WERI-Rb-1 (cell line): ENCODE measurements at regions not wholly inside any gene's neighbourhood (a gene's known extent, or its start where the extent isn't known, plus 50 kb on each side); places are given as distances from the start of the nearest gene placed in this dataset.

Source experiments
- DNase-seq: peaks from one replicate; pipeline ENCODE4 v3.0.0-alpha.2; 2020
- H3K27ac ChIP-seq: fragments of 250-450 bp; sonication (Bioruptor Pico); 2 replicates; pipeline ENCODE4 v1.5.1; 2020; ENCODE audit warnings: mild to moderate bottlenecking, moderate library complexity
- H3K27me3 ChIP-seq: fragments of 250-450 bp; sonication (Bioruptor Pico); 2 replicates; pipeline ENCODE4 v1.5.1; 2021; ENCODE audit warnings: mild to moderate bottlenecking, low read depth, moderate library complexity; ENCODE audit not compliant: insufficient read depth, severe bottlenecking
- H3K36me3 ChIP-seq: fragments of 250-450 bp; sonication (Bioruptor Pico); 2 replicates; pipeline ENCODE4 v1.5.1; 2020; ENCODE audit warnings: mild to moderate bottlenecking, moderate library complexity
- H3K4me3 ChIP-seq: 2 replicates; pipeline ENCODE4 v1.5.1; 2011; ENCODE audit warnings: low read depth, mild to moderate bottlenecking, control low read depth, low read length
- H3K9me3 ChIP-seq: fragments of 250-450 bp; sonication (Bioruptor Pico); 2 replicates; pipeline ENCODE4 v1.5.1; 2021; ENCODE audit warnings: mild to moderate bottlenecking, moderate library complexity; ENCODE audit not compliant: severe bottlenecking
- TF ChIP-seq, protein P1 (sequence below): IDR thresholded peaks from 2 replicates; pipeline ENCODE4 v1.5.1; 2011; ENCODE audit warnings: low read depth, mild to moderate bottlenecking, control low read depth, inconsistent platforms, low read length

DNA sequence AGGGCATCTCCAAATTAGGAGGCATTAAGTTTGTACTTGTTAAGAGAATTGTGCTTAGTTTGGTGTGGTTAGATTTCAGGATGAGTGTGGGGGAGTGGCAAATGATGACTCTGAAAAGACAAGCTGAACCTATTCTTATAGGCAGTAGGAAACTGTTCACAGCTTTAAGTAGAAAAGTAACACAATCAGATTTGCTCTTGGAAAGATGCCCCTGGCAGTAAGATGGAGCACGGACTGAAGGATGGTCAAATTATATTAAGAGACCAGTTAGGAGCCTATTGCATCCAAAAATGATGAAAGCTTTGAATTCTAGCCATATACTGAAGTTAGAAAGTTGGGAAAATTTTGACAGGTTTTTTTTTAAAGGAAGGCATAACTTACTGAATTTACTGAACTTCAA is 254.2 kb upstream of the MEF2C start:
- Histone ChIP-seq H3K27me3 (no peaks in the 10 kb centered on the region), H3K36me3 (no peaks in the 10 kb centered on the region), H3K27ac (no peak overlapping the region), H3K4me3 (no peak overlapping the region), H3K9me3 (no peaks in the 10 kb centered on the region)
- no peak for DNase-seq
- TF ChIP-seq, protein P1, sequence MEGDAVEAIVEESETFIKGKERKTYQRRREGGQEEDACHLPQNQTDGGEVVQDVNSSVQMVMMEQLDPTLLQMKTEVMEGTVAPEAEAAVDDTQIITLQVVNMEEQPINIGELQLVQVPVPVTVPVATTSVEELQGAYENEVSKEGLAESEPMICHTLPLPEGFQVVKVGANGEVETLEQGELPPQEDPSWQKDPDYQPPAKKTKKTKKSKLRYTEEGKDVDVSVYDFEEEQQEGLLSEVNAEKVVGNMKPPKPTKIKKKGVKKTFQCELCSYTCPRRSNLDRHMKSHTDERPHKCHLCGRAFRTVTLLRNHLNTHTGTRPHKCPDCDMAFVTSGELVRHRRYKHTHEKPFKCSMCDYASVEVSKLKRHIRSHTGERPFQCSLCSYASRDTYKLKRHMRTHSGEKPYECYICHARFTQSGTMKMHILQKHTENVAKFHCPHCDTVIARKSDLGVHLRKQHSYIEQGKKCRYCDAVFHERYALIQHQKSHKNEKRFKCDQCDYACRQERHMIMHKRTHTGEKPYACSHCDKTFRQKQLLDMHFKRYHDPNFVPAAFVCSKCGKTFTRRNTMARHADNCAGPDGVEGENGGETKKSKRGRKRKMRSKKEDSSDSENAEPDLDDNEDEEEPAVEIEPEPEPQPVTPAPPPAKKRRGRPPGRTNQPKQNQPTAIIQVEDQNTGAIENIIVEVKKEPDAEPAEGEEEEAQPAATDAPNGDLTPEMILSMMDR = no peak

DNA sequence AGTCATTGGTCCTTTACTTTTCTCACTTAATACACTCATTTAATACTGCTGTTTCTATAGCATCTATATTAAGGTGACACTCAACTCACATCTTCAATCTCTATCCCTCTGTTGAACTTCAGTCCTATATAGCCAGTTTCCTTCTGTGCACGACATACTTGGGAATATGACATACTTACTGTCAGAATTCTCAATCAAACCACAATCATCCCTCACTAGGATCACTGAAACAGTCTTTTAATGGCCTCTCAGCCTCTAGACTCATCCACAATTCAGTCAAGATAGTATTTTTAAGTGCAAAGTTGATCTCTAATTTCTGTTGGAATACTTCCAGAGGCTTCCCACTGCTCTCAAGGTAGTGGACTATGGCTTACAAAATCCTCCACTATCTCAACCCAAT is 251.0 kb upstream of the MEF2C start:
- Histone ChIP-seq H3K4me3 (no peak overlapping the region), H3K36me3 (no peaks in the 10 kb centered on the region), H3K9me3 (no peaks in the 10 kb centered on the region), H3K27ac (no peak overlapping the region), H3K27me3 (no peaks in the 10 kb centered on the region)
- TF ChIP-seq, protein P1 = no peak
- DNase-seq = no peak

DNA sequence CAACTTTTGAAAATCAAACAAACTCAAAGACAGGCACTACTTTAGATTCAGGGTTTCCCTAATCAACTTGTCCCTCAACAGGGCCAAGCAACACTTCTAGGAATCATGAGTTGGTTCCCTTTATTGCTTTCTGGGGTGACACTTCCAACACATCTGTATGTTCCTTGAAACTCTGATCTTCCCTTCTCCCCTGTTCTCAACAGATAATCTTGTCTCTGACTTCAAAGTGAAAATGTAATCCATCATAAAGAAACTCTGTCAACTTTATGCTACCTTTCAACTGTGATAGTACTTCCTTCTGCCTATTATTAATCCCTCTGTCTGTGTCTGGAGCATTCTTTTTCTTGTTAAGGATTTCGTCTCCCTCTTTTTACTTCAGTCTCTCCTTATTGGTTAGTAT is 250.1 kb upstream of the MEF2C start:
- no peak for DNase-seq
- no peaks in the 10 kb centered on the region for H3K27me3 ChIP-seq
- no peaks in the 10 kb centered on the region for H3K9me3 ChIP-seq
- TF ChIP-seq, protein P1 = no peak
- H3K27ac ChIP-seq = no peak overlapping the region
- no peak overlapping the region for H3K4me3 ChIP-seq
- H3K36me3 ChIP-seq = no peaks in the 10 kb centered on the region

DNA sequence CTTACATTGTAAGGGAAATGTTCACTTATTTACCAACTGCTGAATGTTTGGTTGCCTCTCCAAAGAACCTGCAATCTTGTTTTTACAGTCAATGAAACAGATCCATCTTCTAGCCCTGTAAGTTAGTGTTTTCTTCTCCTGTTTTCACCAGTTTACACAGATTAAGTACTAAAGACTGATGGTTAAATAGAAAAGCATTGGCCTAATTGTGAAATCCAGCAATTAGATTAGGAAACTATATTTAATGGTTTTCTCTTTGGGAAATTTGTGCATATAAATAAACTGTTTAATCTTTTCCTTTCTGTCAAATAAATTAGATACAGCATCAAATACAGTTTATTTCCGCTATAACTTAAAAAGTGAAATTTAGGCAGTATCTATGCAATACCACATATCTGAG is 247.9 kb upstream of the MEF2C start:
- Histone ChIP-seq H3K36me3 (no peaks in the 10 kb centered on the region), H3K27me3 (no peaks in the 10 kb centered on the region), H3K27ac (no peak overlapping the region), H3K4me3 (no peak overlapping the region), H3K9me3 (no peaks in the 10 kb centered on the region)
- DNase-seq = no peak
- TF ChIP-seq, protein P1 = no peak

DNA sequence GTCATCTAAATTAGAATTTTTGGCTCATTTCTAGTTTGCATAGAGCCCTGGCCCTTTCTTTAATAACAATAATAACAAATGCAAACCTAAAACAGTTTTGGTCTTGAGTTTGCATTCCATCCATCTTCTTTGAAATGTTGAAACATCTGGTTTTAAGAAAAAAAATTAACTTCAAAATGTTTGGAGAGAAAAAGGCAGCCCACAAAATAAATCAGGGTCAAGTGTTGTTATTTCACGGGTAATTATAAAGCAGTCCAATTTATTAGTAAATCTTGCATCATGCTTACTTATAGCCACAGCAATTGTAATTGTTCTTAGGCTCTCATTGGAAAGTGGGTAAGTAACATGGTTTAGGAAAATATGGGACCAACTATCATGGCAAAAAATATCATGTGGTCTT is 247.0 kb upstream of the MEF2C start:
- TF ChIP-seq, protein P1 = no peak
- Histone ChIP-seq H3K36me3 (no peaks in the 10 kb centered on the region), H3K9me3 (no peaks in the 10 kb centered on the region), H3K4me3 (no peak overlapping the region), H3K27me3 (no peaks in the 10 kb centered on the region), H3K27ac (no peak overlapping the region)
- DNase-seq = no peak

DNA sequence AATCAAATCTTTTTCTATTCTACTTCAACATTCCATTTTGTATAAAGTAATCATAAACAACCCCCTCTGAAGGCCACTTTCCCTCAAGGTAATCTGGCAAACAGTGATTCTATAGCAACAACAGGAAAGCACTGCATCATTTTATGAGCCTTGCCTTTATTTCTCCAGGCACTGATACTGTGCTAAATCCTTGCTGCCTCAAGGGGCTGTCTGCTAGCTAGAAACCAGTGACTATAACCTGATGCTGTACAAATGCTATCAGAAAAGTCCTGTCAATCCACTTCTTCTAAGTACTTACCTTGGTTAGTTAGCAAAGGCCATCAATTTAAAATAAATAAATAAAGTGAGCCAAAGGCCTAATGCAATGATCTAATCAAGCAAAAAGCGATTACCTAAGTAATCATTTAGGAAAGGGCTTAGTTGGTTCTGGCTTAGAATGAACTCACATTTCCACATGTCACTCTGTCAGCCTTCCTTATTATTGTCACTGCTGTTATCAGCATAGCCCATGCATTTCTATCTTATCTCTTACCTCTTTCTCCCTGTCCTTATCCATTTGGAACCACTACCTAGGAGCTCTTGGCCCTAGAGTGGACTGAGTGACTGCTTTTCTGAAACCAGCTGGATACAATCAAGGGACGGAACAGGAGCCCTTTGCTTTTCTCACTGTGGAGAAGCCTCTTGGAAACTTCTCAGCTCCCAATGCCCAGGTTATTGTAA is 246.1 kb upstream of the MEF2C start:
- Histone ChIP-seq H3K9me3 (no peaks in the 10 kb centered on the region), H3K4me3 (no peak overlapping the region), H3K27me3 (no peaks in the 10 kb centered on the region), H3K36me3 (no peaks in the 10 kb centered on the region), H3K27ac (no peak overlapping the region)
- DNase-seq = peak; percentile 32
- TF ChIP-seq, protein P1 = 0 out of 2 replicates have a peak, but pooled peaks have one; percentile 9
